H7 (cell line): ENCODE measurements at regions not wholly inside any gene's neighbourhood (a gene's known extent, or its start where the extent isn't known, plus 50 kb on each side); places are given as distances from the start of the nearest gene placed in this dataset.
A peak's percentile ranks its signal among the peaks of the same experiment; 100 is the strongest.

Source experiments
- DNase-seq: peaks from one replicate; pipeline ENCODE4 v3.0.0; 2012
- H3K27me3 ChIP-seq: 2 replicates; pipeline ENCODE4 v1.6.0; 2011; ENCODE audit warnings: mild to moderate bottlenecking, low read length; ENCODE audit not compliant: control insufficient read depth, insufficient read depth
- H3K36me3 ChIP-seq: replicated peaks from 2 replicates; pipeline ENCODE4 v1.5.1; 2011; ENCODE audit warnings: low read length; ENCODE audit not compliant: control insufficient read depth, insufficient read depth
- H3K4me3 ChIP-seq: 2 replicates; pipeline ENCODE4 v1.5.1; 2011; ENCODE audit warnings: low read depth, mild to moderate bottlenecking, control low read depth, low read length, moderate library complexity; ENCODE audit not compliant: insufficient read depth

GRCh38 chr17:79280010-79280409 is 205.4 kb downstream of the ENGASE start:
- H3K27me3 ChIP-seq, result no peaks in the 10 kb centered on the region
- no peak for DNase-seq

GRCh38 chr17:79279320-79279719 is 204.7 kb downstream of the ENGASE start:
- no peaks in the 10 kb centered on the region for H3K27me3 ChIP-seq
- no peak for DNase-seq
- H3K36me3 ChIP-seq, result no peaks in the 10 kb centered on the region
- no peak overlapping the region for H3K4me3 ChIP-seq

More at GRCh38 chr17:79280010-79280409, 205.4 kb downstream of the ENGASE start:
- Histone ChIP-seq H3K36me3 (no peaks in the 10 kb centered on the region), H3K4me3 (no peak overlapping the region)

DNA sequence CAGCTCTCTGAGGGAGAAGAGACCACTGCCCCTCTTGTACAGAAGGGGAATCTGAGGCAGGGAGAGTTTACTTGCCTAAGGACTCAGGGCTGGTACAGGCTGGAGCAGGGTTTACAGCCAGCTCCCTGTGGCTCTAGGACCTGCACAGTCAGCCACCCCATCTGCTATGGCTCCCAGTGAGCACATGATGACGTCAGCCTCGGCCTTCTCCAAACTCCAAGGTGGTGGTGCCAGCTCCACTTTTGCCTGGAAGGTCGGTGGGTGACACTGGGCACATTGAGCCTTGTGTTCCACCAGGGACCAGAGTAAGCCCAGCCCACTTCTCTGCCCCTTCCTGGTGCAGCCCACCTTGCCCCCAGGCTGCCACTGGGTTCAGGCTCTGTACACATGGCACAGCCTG is 202.2 kb downstream of the ENGASE start:
- Histone ChIP-seq H3K4me3 (no peak overlapping the region), H3K27me3 (no peaks in the 10 kb centered on the region), H3K36me3 (no peaks in the 10 kb centered on the region)
- no peak for DNase-seq

- H3K4me3 ChIP-seq, result no peak overlapping the region
- no peaks in the 10 kb centered on the region; the same call in 1 of the 2 replicates for H3K27me3 ChIP-seq
- DNase-seq, result no peak
- no peaks in the 10 kb centered on the region for H3K36me3 ChIP-seq
These were observed 199.0 kb downstream of the ENGASE start for GRCh38 chr17:79273660-79274059.

- H3K27me3 ChIP-seq, result no peaks in the 10 kb centered on the region; the same call in 1 of the 2 replicates
- no peak for DNase-seq
These were observed 198.1 kb downstream of the ENGASE start for GRCh38 chr17:79272666-79273219.

DNA sequence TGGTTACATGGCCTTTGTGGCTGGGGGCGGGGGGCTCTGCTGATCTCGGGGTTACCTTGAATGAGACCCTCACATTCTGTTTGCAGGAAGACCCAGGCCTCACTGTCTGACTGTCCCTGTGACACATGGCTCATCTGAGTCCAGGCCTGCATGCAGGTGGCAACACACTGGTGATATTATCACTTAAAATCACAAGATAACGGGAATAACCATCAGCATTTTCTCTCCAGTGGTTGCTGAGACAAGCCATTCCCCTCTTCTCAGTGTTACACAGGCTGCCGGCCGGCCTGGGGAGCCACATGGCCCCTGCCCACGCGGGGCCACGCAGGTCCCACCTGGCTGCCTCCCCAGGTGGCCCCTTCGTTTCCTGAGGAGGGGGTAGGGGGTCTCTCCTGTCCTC is 197.6 kb downstream of the ENGASE start:
- H3K36me3 ChIP-seq, result no peaks in the 10 kb centered on the region
- H3K27me3 ChIP-seq, result no peaks in the 10 kb centered on the region; the same call in 1 of the 2 replicates
- no peak overlapping the region for H3K4me3 ChIP-seq
- DNase-seq, result no peak

More at GRCh38 chr17:79272666-79273219, 198.1 kb downstream of the ENGASE start:
- H3K4me3 ChIP-seq, result no peak overlapping the region
- no peaks in the 10 kb centered on the region for H3K36me3 ChIP-seq

DNA sequence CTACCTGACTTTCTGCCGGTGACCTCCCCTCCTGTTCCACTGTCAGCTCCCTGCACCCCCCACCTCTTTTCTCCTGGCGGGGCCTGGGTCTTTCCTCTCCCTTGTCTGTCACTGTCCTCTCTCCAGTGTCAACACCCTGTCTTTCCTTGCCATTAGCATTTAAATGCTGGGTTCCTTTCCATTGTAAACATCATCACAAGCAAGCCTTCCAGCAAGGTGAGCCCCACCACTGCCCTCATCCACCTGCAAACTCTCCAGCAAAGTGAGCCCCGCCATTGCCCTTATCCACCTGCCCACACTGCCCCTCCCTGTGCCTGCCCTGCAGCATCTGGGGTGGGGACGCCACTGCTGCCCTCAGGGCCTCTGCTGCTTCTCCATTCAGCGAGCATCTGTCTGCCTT is 195.0 kb downstream of the ENGASE start:
- Histone ChIP-seq H3K4me3 (no peak overlapping the region), H3K36me3 (no peaks in the 10 kb centered on the region), H3K27me3 (no peaks in the 10 kb centered on the region; the same call in 1 of the 2 replicates)
- peak; percentile 68 for DNase-seq

DNA sequence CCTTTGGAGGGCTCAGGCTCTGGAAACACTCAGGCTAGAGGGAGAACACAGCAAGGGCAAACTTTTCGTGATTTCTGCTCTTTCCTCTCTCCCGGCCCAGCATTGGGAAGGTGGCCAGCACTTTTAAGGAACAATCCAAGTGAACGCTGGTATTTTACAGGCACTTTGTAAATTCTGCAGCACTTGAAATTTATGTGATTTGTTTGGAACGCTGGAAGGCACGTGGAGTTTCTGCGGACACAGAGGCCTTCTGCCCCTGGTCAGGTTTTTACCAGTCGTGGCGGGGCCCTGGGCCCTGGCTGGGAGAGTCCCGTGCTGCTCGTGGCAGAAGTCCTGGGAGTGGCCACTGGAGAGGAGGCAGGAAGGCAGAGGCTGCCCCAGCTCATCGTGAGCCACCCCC is 188.6 kb downstream of the ENGASE start:
- no peak overlapping the region for H3K4me3 ChIP-seq
- no peak for DNase-seq
- H3K27me3 ChIP-seq, result no peaks in the 10 kb centered on the region
- no peaks in the 10 kb centered on the region for H3K36me3 ChIP-seq

DNA sequence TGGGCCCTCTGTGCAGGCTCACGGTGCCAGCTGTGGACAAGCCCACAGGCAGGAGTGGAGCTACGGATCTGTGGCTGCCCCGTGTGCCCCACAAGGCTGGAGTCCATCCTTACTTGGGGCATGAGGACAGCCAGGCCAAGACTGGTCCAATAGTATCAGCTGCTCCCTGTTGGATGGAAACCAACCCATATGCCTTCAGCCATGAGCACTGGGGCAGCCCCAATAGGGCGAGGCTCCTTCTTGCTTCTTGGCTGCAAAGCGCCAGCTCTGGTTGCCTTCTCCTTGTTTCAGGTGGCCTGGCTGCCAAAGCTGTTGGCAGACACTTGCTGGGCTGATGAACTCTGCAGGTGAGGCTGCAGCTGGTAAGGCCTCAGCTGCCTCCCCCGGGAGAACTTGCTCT is 188.0 kb downstream of the ENGASE start:
- H3K4me3 ChIP-seq, result no peak overlapping the region
- DNase-seq, result no peak
- no peaks in the 10 kb centered on the region for H3K36me3 ChIP-seq
- no peaks in the 10 kb centered on the region for H3K27me3 ChIP-seq

- H3K36me3 ChIP-seq, result no peaks in the 10 kb centered on the region
- no peak for DNase-seq
- no peaks in the 10 kb centered on the region for H3K27me3 ChIP-seq
- H3K4me3 ChIP-seq, result no peak overlapping the region
These were observed 186.9 kb downstream of the ENGASE start for GRCh38 chr17:79261355-79262072.

DNA sequence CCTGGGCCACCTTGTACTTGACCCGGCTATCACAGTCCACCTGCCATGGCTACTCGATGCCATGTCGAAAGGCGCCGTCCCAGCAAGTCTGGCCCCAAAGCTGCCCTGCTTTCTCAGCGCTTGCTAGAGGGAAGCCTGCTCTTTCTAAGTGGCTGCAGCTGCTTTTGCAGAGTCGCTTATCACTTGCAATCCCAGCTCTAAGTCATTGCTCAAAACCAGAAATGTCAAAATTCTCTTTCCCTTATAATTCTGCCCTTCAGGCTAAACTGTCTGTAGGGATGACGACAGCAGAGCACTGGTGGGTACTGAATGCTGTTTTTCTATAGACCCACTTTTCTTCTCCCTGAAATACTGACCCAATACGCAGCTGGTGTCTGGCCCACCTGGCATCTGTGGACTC is 184.2 kb downstream of the ENGASE start:
- Histone ChIP-seq H3K4me3 (no peak overlapping the region), H3K36me3 (no peaks in the 10 kb centered on the region), H3K27me3 (no peaks in the 10 kb centered on the region)
- DNase-seq, result no peak

- Histone ChIP-seq H3K4me3 (no peak overlapping the region), H3K36me3 (no peaks in the 10 kb centered on the region), H3K27me3 (no peaks in the 10 kb centered on the region)
- no peak for DNase-seq
These were observed 183.4 kb downstream of the ENGASE start for GRCh38 chr17:79258041-79258440.

DNA sequence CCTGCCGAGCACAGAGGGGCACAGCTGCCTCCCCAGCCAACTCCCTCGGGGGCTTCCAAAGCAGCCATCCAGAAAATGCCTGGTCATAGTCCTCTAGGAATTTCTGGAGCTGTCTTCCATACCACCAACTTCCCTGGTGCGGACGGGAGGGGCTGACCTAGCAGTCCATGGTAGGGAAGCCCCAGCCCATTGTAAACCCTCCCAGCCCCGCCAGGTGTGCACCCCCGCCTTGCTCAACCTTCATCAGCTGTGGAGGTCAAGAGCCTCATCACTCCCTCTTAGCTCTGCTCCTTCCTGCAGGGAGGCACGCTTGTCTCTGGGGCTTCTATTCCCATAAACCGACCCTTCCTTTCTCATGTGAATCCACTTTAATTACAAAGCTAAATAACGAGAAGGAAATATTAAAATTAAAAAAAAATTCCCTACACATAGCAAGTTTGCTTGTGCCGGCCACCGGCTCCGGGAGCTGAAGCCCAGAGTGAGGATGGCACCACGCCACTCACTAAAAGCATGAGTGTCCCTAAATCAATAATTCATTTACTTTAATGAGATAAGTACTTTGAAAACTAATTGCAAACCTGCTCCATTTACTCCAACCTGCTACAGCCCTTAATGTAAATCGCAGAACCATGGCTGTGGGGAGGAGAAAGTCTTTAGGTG is 181.4 kb downstream of the ENGASE start:
- no peaks in the 10 kb centered on the region for H3K27me3 ChIP-seq

DNA sequence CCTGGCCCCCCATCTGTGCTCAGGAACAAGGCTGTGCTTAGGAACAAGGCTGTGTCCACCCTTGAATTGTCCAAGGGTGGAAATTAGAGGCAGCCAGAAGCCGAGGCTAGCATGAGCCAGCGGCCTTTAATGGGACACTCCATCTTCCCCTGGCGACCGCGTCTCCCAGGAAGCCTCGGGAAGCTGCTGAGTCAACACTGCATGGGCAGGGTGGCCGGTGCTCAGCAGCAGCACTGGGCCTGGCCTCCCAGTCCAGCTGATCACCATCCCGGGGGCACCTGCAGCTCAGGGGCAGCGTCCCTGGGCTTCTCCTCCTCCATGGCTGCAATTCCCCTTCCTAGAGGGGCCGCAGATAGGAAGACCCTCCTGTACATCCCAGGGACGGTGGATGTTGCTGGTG is 180.8 kb downstream of the ENGASE start:
- Histone ChIP-seq H3K27me3 (no peaks in the 10 kb centered on the region), H3K36me3 (no peaks in the 10 kb centered on the region), H3K4me3 (no peak overlapping the region)
- DNase-seq, result no peak

More for the DNA sequence above, 181.4 kb downstream of the ENGASE start:
- DNase-seq, result peak; percentile 61
- no peak overlapping the region for H3K4me3 ChIP-seq
- no peaks in the 10 kb centered on the region for H3K36me3 ChIP-seq

DNA sequence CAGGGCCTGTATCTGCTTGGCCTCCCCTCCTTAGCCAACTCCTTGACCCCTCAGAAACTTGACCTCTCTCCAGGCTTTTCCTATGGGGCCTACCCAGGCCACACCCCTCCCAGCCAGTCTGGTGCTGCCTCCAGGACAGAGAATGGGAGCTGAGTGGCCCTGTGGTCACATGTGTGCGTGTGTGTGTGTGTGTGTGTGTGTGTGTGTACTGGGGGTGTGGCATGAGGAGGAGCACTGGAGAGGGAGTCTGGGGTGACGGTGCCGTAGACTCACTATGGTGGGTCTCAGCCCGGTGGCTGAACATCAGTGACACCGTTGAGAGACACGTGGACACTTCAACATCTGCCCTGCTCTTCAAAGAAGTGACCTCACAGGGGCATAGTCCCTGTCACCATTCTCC is 180.4 kb downstream of the ENGASE start:
- Histone ChIP-seq H3K36me3 (no peaks in the 10 kb centered on the region), H3K27me3 (no peaks in the 10 kb centered on the region), H3K4me3 (no peak overlapping the region)
- DNase-seq, result no peak
